ENCODE measurements at regions not wholly inside any gene's neighbourhood (a gene's known extent, or its start where the extent isn't known, plus 50 kb on each side); places are given as distances from the start of the nearest gene placed in this dataset.

GRCh38 chrX:146241902-146242301 is 424.3 kb downstream of the SLITRK2 start:
- no peaks in the 10 kb centered on the region for H3K27me3 ChIP-seq (replicated peaks in 1 of 4; ENCODE audit: control insufficient read depth in 3 of 4, extremely low read depth in 1 of 4, insufficient read depth in 3 of 4, low read length in 3 of 4)
- DNase-seq (ENCODE audit: low read depth in 1 of 2, low spot score in 2 of 2) (no peak), FAIRE-seq (no peak)
- no peak overlapping the region for H2BK5ac ChIP-seq (ENCODE audit: low read depth, low read length)
- no peak for TF ChIP-seq TAF7 (optimal IDR thresholded peaks at IDR 0.05; ENCODE audit: borderline replicate concordance, low read depth, low read length)
- TF ChIP-seq CTBP2 (IDR thresholded peaks at IDR 0.05; ENCODE audit: borderline replicate concordance, insufficient read depth, insufficient read length, low read length): no peak
- TF ChIP-seq NANOG (IDR thresholded peaks at IDR 0.05; ENCODE audit: insufficient read depth, low read depth, low read length, poor library complexity, severe bottlenecking): no peak
- no peak for TF ChIP-seq TBP (IDR thresholded peaks at IDR 0.05; ENCODE audit: low read depth, low read length)
- TF ChIP-seq GTF2F1 (IDR thresholded peaks at IDR 0.05; ENCODE audit: borderline replicate concordance, low read depth, low read length): no peak
- H3K4ac ChIP-seq (replicated peaks; ENCODE audit: insufficient read length, low read depth, low read length): no peak overlapping the region
- no peaks in the 10 kb centered on the region for H3K36me3 ChIP-seq (ENCODE audit: control insufficient read depth in 2 of 4, insufficient read depth in 4 of 4, low read length in 3 of 4)
- H3K23me2 ChIP-seq (ENCODE audit: low read depth, low read length): no peaks in the 10 kb centered on the region
- WGBS, 2 experiments (ENCODE audit: extremely low coverage in 1 of 2, insufficient coverage in 1 of 2, insufficient read length in 1 of 2, insufficient replicate concordance in 2 of 2, low coverage in 1 of 2, low lambda C conversion rate in 2 of 2, missing lambda C conversion rate in 1 of 2): 100% methylated on average over 3 of the region's 3 CpGs; no CpG with 5 or more reads in 1 of the 2 experiments
- ChIA-PET POLR2A (ENCODE audit: partially characterized antibody) (no interaction called here), CTCF (ENCODE audit: partially characterized antibody) (no interaction called here)
- H3K18ac ChIP-seq (ENCODE audit: extremely low read depth, low read length): no peak overlapping the region
- H3K4me2 ChIP-seq (ENCODE audit: insufficient read depth in 1 of 2, low read depth in 2 of 2, low read length in 2 of 2): no peak overlapping the region
- H3K4me3 ChIP-seq (ENCODE audit: extremely low read depth in 1 of 4, insufficient read depth in 2 of 4, low read depth in 3 of 4, low read length in 4 of 4): no peak overlapping the region
- H4K20me1 ChIP-seq (replicated peaks in 1 of 2; ENCODE audit: control insufficient read depth in 1 of 2, insufficient read depth in 2 of 2, low read length in 2 of 2): no peaks in the 10 kb centered on the region
- no peaks in the 10 kb centered on the region for H3K4me1 ChIP-seq (replicated peaks in 1 of 4; ENCODE audit: control insufficient read depth in 3 of 4, insufficient read depth in 4 of 4, low read length in 3 of 4)
- no peak overlapping the region for H4K8ac ChIP-seq (ENCODE audit: extremely low read depth, insufficient read depth, low read length)
- no peaks in the 10 kb centered on the region for H3K79me2 ChIP-seq (ENCODE audit: control insufficient read depth in 1 of 2, insufficient read depth in 2 of 2, low read length in 2 of 2)
- no peaks in the 10 kb centered on the region for H3K79me1 ChIP-seq (ENCODE audit: low read depth, low read length)
- H4K91ac ChIP-seq (replicated peaks; ENCODE audit: insufficient read length, low read length): no peak overlapping the region
- H3K27ac ChIP-seq (ENCODE audit: low read depth, low read length): no peak overlapping the region
- no peak overlapping the region for H2BK20ac ChIP-seq (ENCODE audit: low read length)
- no peak overlapping the region for H2AK5ac ChIP-seq (ENCODE audit: low read depth, low read length)
- H2BK12ac ChIP-seq (ENCODE audit: low read depth, low read length): no peak overlapping the region
- no peak overlapping the region for H2BK120ac ChIP-seq (replicated peaks; ENCODE audit: low read depth, low read length)
- H3K9ac ChIP-seq (replicated peaks in 1 of 4; ENCODE audit: extremely low read depth in 1 of 4, low read depth in 3 of 4, low read length in 3 of 4): no peak overlapping the region
- H3K23ac ChIP-seq (ENCODE audit: insufficient read length): no peak overlapping the region
- no peak overlapping the region for H4K5ac ChIP-seq (ENCODE audit: insufficient read length, low read depth, low read length)
- H2BK15ac ChIP-seq (ENCODE audit: low read length): no peak overlapping the region
- no peak overlapping the region for H3K14ac ChIP-seq (ENCODE audit: insufficient read length)
- H2AFZ ChIP-seq (ENCODE audit: low read length): no peak overlapping the region
- H3K9me3 ChIP-seq (ENCODE audit: insufficient read depth in 2 of 2, low read depth in 1 of 2, low read length in 1 of 2): no peaks in the 10 kb centered on the region
- H3K56ac ChIP-seq (replicated peaks; ENCODE audit: insufficient read length, low read depth, low read length): no peak overlapping the region
